Lung microvascular endothelial cell (primary cell): ENCODE measurements at regions not wholly inside any gene's neighbourhood (a gene's known extent, or its start where the extent isn't known, plus 50 kb on each side); places are given as distances from the start of the nearest gene placed in this dataset.

Experiments used
- DNase-seq, 2 donors: peaks; one replicate each; pipeline versions ENCODE4 v3.0.0 to v3.0.0-alpha.2; 2010; ENCODE audit warnings: low read depth in 2 of 2

- DNase-seq, result no peak
Observed at GRCh38 chr21:36554411-36555157, 74.7 kb upstream of the CLDN14 start.

GRCh38 chr21:36555199-36555800, 75.4 kb upstream of the CLDN14 start:
- no peak for DNase-seq

DNA sequence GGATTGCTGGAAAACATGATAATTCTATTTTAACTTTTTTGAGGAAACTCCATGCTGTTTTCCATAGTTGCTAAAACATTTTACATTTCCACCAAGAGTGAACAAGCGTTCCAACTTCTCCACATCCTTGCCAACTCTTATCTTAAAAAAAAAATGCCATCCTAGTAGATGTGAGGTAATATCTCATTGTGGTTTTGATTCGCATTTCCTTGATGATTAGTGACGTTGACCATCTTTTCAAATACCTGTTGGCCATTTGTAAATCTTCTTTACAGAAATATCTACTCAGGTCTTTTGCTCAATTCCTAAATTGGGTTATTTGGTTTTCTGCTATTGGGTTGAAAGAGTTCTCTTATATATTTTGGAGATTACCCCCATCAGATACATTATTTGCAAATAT, 77.4 kb upstream of the CLDN14 start:
- no peak for DNase-seq

GRCh38 chr21:36560933-36561575, 81.1 kb upstream of the CLDN14 start:
- DNase-seq, result no peak

GRCh38 chr21:36563341-36563926, 83.5 kb upstream of the CLDN14 start:
- no peak for DNase-seq

DNA sequence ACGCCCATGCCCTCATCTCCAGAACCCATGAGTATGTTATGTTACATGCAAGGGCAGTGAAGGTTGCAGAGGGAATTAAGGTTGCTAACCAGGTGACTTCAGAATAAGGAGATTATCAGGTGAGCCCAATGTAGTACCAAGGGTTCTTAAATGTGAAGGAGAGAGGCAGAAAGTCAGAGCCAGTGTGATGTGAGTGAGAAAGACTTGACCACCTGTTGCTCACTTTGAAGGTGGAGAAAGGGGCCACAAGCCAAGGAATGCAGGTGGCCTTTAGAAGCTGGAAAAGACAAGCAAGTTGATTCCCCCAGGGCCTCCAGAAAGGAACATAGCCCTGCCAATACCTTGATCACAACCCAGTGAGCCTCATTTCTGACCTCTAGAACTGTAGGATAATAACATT, 84.7 kb upstream of the CLDN14 start:
- no peak for DNase-seq

GRCh38 chr21:36565540-36565939, 85.6 kb upstream of the CLDN14 start:
- no peak for DNase-seq

DNA sequence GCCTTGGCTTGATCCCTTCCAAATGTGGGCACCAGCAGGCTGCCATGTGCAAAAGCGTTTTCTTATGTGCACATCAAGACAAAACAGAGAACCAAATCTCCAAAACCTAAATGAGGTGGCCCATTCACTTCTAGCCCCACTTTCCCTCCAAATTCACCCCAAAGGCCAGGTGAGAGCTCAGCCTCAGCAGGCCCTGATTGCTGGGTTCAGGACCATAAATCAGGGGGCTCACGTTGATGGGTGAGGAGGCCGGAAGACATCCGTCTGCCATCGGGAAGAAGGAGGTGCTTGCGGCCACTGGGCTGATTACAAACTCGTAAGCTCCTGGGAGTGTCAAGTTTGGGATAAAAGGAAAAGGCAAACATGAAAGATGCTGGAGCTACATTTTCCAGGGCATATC, 86.7 kb upstream of the CLDN14 start:
- DNase-seq, result no peak

GRCh38 chr21:36567216-36567885, 87.4 kb upstream of the CLDN14 start:
- DNase-seq, result no peak

DNA sequence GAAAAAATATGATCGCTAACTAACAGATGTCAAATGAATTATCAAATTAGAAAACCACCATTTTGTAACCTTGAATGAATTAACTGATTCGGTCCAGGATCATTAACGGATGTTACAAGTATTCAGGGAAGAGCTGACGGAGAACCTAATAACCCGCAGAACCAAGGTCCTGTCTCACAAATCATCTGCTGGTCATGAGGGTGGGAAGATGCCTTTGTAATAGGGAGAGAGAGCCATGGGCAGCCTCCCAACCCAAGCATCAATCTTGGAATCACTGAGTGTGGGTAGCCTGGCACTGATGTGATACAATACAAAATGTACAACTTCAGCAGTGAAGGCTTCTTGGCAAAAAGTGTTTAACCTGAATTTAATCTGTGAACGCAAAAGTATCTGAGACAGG, 89.6 kb upstream of the CLDN14 start:
- DNase-seq, result no peak

GRCh38 chr21:36571556-36571955, 91.6 kb upstream of the CLDN14 start:
- DNase-seq, result no peak

DNA sequence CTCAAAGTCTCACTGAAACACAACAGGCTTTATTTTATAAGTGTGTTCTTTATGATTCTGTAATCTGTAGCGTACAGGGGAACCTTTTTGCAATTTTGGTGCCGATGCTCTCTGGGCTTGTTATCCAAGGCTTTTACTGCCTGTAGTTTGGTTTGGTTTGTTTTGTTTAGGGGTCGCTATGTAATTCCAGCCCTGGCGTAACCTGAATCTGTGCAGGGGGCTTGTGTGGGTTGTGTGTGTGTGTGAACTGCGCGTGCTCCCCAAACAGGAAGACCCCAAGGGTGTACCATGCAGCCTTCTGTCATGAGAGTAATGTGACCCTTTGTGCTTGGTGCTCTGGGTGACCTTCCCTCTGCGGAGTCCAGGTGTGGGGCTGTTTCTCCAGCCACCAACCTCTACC, 92.1 kb upstream of the CLDN14 start:
- no peak for DNase-seq

DNA sequence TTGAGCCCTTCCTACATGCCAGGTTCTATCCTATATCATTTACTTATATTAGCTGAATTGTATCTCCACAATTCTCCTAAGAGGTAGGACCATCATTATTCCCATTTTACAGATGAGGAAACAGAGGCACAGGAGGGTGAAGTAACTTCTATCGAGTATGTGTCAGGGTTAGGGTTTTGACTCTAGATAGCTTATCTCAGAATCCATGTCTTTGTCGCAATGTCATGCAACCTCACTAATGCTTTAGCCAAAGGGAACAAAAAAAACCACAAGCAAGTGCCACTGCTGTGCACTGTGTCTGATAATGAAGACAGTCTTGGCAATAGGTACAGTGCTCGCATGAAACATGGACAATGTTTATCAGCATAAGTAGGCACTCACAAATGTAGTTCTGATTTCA, 95.4 kb upstream of the CLDN14 start:
- no peak for DNase-seq

DNA sequence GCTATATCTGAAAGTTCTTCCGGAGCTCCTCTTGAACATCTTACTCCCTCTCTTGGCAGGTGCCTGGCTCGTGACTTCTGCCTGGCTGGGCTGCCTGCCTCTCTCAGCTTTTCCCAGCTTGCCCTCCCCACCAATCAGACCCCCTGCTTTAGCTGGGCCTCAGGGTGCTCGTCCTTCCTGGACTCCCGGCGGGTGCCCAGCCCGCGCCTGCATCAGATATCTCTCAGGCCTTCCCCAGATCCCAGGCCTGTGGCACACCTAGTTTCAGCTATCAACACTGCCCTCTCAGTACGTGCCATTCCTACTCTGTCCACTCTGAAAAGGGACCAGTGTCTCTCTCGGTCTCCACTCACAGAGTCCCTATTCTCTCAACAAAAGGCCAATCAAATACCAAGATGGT, 96.5 kb upstream of the CLDN14 start:
- DNase-seq, result no peak

GRCh38 chr21:36579898-36580297, 100.0 kb upstream of the CLDN14 start:
- DNase-seq, result no peak

DNA sequence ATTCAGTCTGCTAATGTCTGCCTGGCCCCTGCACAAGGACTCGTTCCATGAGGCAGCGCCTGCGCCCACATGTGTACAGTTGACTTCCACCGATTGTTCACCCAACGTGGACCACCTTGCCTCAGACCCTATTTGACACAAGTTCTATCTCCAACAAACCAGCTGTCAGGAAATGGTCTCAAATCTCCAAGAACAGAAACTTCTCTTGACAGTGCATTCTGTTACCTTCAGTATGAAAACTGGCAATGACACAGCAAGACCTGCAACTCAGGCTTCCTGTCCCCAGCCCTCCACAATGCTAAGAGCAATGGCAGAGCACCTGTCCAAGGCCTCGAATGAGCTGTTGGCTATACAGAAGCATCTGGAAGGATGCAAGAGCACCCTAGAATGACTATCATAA, 102.3 kb upstream of the CLDN14 start:
- DNase-seq, result no peak

DNA sequence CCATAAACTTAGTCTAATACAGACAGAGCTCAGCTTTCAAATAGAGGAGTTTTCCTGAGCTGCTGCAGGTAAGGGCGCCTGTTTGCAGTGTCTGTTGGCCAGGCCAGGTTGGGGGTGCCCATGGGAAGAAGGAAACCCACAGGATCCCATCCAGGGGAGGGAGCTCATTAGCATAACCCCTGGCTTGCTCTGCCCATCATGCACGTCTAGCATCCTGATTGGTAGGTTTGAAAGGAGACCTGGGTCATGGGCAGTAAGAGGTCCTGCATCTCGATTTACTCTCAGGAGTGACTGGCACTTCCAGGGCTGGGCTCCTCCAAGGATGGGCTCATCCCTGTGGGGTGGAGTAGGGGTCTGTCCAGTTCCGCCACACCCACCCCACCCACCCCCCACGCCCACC, 103.7 kb upstream of the CLDN14 start:
- DNase-seq, result no peak

- peak in 1 of 2 donors; percentile 8 for DNase-seq
Observed at GRCh38 chr21:36584980-36585940, 105.3 kb upstream of the CLDN14 start.

GRCh38 chr21:36587388-36587787, 107.5 kb upstream of the CLDN14 start:
- no peak for DNase-seq

- peak; percentile 60 to 62 for DNase-seq
Observed at GRCh38 chr21:36589352-36589971, 109.5 kb upstream of the SIM2 start.
